ENCODE measurements at regions not wholly inside any gene's neighbourhood (a gene's known extent, or its start where the extent isn't known, plus 50 kb on each side); places are given as distances from the start of the nearest gene placed in this dataset.
A peak's percentile ranks its signal among the peaks of the same experiment; 100 is the strongest.
"Not testable (repeated sequence)": the region's sequence is repeated elsewhere in the genome, so short reads cannot be mapped to it uniquely, and the experiment has no call there.

- Histone ChIP-seq H3K27ac (ENCODE audit: low read length) (no peak overlapping the region), H3K4me3 (ENCODE audit: low read length) (no peak overlapping the region), H3K36me3 (ENCODE audit: insufficient read depth, low read depth, low read length) (no peaks in the 10 kb centered on the region), H3K9ac (ENCODE audit: low read depth, low read length) (no peak overlapping the region), H3K9me3 (ENCODE audit: insufficient read depth, low read depth, low read length) (no peaks in the 10 kb centered on the region), H3K4me1 (ENCODE audit: insufficient read depth, low read length) (no peaks in the 10 kb centered on the region), H3K27me3 (ENCODE audit: insufficient read depth, low read length) (no peaks in the 10 kb centered on the region)
These were observed 67.6 kb upstream of the TSPAN2 start for GRCh38 chr1:115156826-115157468.

- H3K9me3 ChIP-seq (ENCODE audit: insufficient read depth, low read depth, low read length), result no peaks in the 10 kb centered on the region
- no peaks in the 10 kb centered on the region for H3K36me3 ChIP-seq (ENCODE audit: insufficient read depth, low read depth, low read length)
- H3K9ac ChIP-seq (ENCODE audit: low read depth, low read length), result no peak overlapping the region
- no peaks in the 10 kb centered on the region for H3K27me3 ChIP-seq (ENCODE audit: insufficient read depth, low read length)
- no peaks in the 10 kb centered on the region for H3K4me1 ChIP-seq (ENCODE audit: insufficient read depth, low read length)
- no peak overlapping the region for H3K27ac ChIP-seq (ENCODE audit: low read length)
- H3K4me3 ChIP-seq (ENCODE audit: low read length), result no peak overlapping the region
These were observed 64.8 kb upstream of the TSPAN2 start for GRCh38 chr1:115153966-115154557.

- H3K27ac ChIP-seq (ENCODE audit: low read length); H3K4me1 ChIP-seq (ENCODE audit: insufficient read depth, low read length); H3K27me3 ChIP-seq (ENCODE audit: insufficient read depth, low read length); H3K36me3 ChIP-seq (ENCODE audit: insufficient read depth, low read depth, low read length); H3K9me3 ChIP-seq (ENCODE audit: insufficient read depth, low read depth, low read length): not testable (repeated sequence)
- Histone ChIP-seq H3K4me3 (ENCODE audit: low read length) (peak overlapping the region; percentile 68), H3K9ac (ENCODE audit: low read depth, low read length) (peak overlapping the region; percentile 65; the same call in 1 of the 2 replicates)
These were observed 58.6 kb upstream of the TSPAN2 start for GRCh38 chr1:115147928-115148327.

- no peak overlapping the region for H3K4me3 ChIP-seq (ENCODE audit: low read length)
- H3K9me3 ChIP-seq (ENCODE audit: insufficient read depth, low read depth, low read length), result no peaks in the 10 kb centered on the region
- no peaks in the 10 kb centered on the region for H3K36me3 ChIP-seq (ENCODE audit: insufficient read depth, low read depth, low read length)
- no peaks in the 10 kb centered on the region for H3K27me3 ChIP-seq (ENCODE audit: insufficient read depth, low read length)
- H3K4me1 ChIP-seq (ENCODE audit: insufficient read depth, low read length), result no peaks in the 10 kb centered on the region
- H3K9ac ChIP-seq (ENCODE audit: low read depth, low read length), result no peak overlapping the region
- H3K27ac ChIP-seq (ENCODE audit: low read length), result no peak overlapping the region
These were observed 55.9 kb upstream of the TSPAN2 start for GRCh38 chr1:115145226-115145625.

- H3K27me3 ChIP-seq (ENCODE audit: insufficient read depth, low read length), result no peaks in the 10 kb centered on the region
- no peaks in the 10 kb centered on the region for H3K36me3 ChIP-seq (ENCODE audit: insufficient read depth, low read depth, low read length)
- H3K9ac ChIP-seq (ENCODE audit: low read depth, low read length), result no peak overlapping the region
- no peaks in the 10 kb centered on the region for H3K9me3 ChIP-seq (ENCODE audit: insufficient read depth, low read depth, low read length)
- no peaks in the 10 kb centered on the region for H3K4me1 ChIP-seq (ENCODE audit: insufficient read depth, low read length)
- H3K4me3 ChIP-seq (ENCODE audit: low read length), result no peak overlapping the region
- H3K27ac ChIP-seq (ENCODE audit: low read length), result no peak overlapping the region
These were observed 54.9 kb upstream of the TSPAN2 start for GRCh38 chr1:115144176-115144575.

- H3K4me3 ChIP-seq (ENCODE audit: low read length), result no peak overlapping the region
- no peaks in the 10 kb centered on the region for H3K9me3 ChIP-seq (ENCODE audit: insufficient read depth, low read depth, low read length)
- H3K27ac ChIP-seq (ENCODE audit: low read length), result no peak overlapping the region
- no peaks in the 10 kb centered on the region for H3K4me1 ChIP-seq (ENCODE audit: insufficient read depth, low read length)
- no peaks in the 10 kb centered on the region for H3K36me3 ChIP-seq (ENCODE audit: insufficient read depth, low read depth, low read length)
- no peaks in the 10 kb centered on the region for H3K27me3 ChIP-seq (ENCODE audit: insufficient read depth, low read length)
- H3K9ac ChIP-seq (ENCODE audit: low read depth, low read length), result no peak overlapping the region
These were observed 53.3 kb upstream of the TSPAN2 start for GRCh38 chr1:115142616-115143015.

- Histone ChIP-seq H3K36me3 (ENCODE audit: insufficient read depth, low read depth, low read length) (no peaks in the 10 kb centered on the region), H3K9me3 (ENCODE audit: insufficient read depth, low read depth, low read length) (no peaks in the 10 kb centered on the region), H3K27ac (ENCODE audit: low read length) (no peak overlapping the region), H3K4me1 (ENCODE audit: insufficient read depth, low read length) (no peaks in the 10 kb centered on the region), H3K27me3 (ENCODE audit: insufficient read depth, low read length) (no peaks in the 10 kb centered on the region), H3K4me3 (ENCODE audit: low read length) (no peak overlapping the region), H3K9ac (ENCODE audit: low read depth, low read length) (no peak overlapping the region)
These were observed 51.8 kb upstream of the TSPAN2 start for GRCh38 chr1:115141145-115141454.

- H3K9ac ChIP-seq (ENCODE audit: low read depth, low read length), result no peak overlapping the region
- H3K27me3 ChIP-seq (ENCODE audit: insufficient read depth, low read length), result no peaks in the 10 kb centered on the region
- no peak overlapping the region for H3K27ac ChIP-seq (ENCODE audit: low read length)
- H3K4me1 ChIP-seq (ENCODE audit: insufficient read depth, low read length), result no peaks in the 10 kb centered on the region
- no peak overlapping the region for H3K4me3 ChIP-seq (ENCODE audit: low read length)
- H3K9me3 ChIP-seq (ENCODE audit: insufficient read depth, low read depth, low read length), result no peaks in the 10 kb centered on the region
- H3K36me3 ChIP-seq (ENCODE audit: insufficient read depth, low read depth, low read length), result no peaks in the 10 kb centered on the region
These were observed 51.3 kb upstream of the TSPAN2 start for GRCh38 chr1:115140442-115141144.

GRCh38 chr1:115139381-115139780 is 50.1 kb upstream of the TSPAN2 start:
- no peaks in the 10 kb centered on the region for H3K4me1 ChIP-seq (ENCODE audit: insufficient read depth, low read length)
- H3K27me3 ChIP-seq (ENCODE audit: insufficient read depth, low read length), result no peaks in the 10 kb centered on the region
- H3K9ac ChIP-seq (ENCODE audit: low read depth, low read length), result no peak overlapping the region
- H3K36me3 ChIP-seq (ENCODE audit: insufficient read depth, low read depth, low read length), result no peaks in the 10 kb centered on the region
- H3K4me3 ChIP-seq (ENCODE audit: low read length), result no peak overlapping the region
- H3K27ac ChIP-seq (ENCODE audit: low read length), result no peak overlapping the region
- H3K9me3 ChIP-seq (ENCODE audit: insufficient read depth, low read depth, low read length), result no peaks in the 10 kb centered on the region

Measured in iPS-20b (cell line).